Astrocyte (in vitro differentiated cells and primary cell): ENCODE measurements at regions not wholly inside any gene's neighbourhood (a gene's known extent, or its start where the extent isn't known, plus 50 kb on each side); places are given as distances from the start of the nearest gene placed in this dataset.
A peak's percentile ranks its signal among the peaks of the same experiment; 100 is the strongest.

Experiments used
- DNase-seq: peaks from one replicate; pipeline ENCODE4 v3.0.0-alpha.2; 2010; ENCODE audit warnings: low read depth
- FAIRE-seq: peaks from 2 replicates; lab custom pipeline; 2011; peaks lifted over from hg19 to GRCh38; lab: Jason Lieb, UNC
- H2AFZ ChIP-seq: 2 replicates; pipeline ENCODE4 v1.6.0; 2012; ENCODE audit warnings: low read depth, low read length, inconsistent platforms
- H3K27ac ChIP-seq: 2 replicates; pipeline ENCODE4 v1.5.1; 2011; ENCODE audit warnings: low read depth, low read length, inconsistent platforms
- H3K27me3 ChIP-seq: 2 replicates; pipeline ENCODE4 v1.6.0; 2011; ENCODE audit warnings: low read length, inconsistent platforms; ENCODE audit not compliant: insufficient read depth
- H3K36me3 ChIP-seq: 2 replicates; pipeline ENCODE4 v1.5.1; 2011; ENCODE audit warnings: low read length, inconsistent platforms; ENCODE audit not compliant: insufficient read depth
- H3K4me1 ChIP-seq: 2 replicates; pipeline ENCODE4 v1.5.1; 2011; ENCODE audit warnings: low read length, inconsistent platforms; ENCODE audit not compliant: insufficient read depth
- H3K4me2 ChIP-seq: 2 replicates; pipeline ENCODE4 v1.6.0; 2012; ENCODE audit warnings: low read length, inconsistent platforms
- H3K4me3 ChIP-seq: 2 replicates; pipeline ENCODE4 v1.5.1; 2011; ENCODE audit warnings: low read depth, mild to moderate bottlenecking, low read length, inconsistent platforms; ENCODE audit not compliant: insufficient read depth
- H3K79me2 ChIP-seq: 2 replicates; pipeline ENCODE4 v1.6.0; 2012; ENCODE audit warnings: mild to moderate bottlenecking, low read length, inconsistent platforms; ENCODE audit not compliant: insufficient read depth
- H3K9ac ChIP-seq: 2 replicates; pipeline ENCODE4 v1.6.0; 2012; ENCODE audit warnings: mild to moderate bottlenecking, low read length, inconsistent platforms
- H3K9me3 ChIP-seq: 2 replicates; pipeline ENCODE4 v1.5.1; 2012; ENCODE audit warnings: low read depth, mild to moderate bottlenecking, low read length, inconsistent platforms; ENCODE audit not compliant: insufficient read depth
- H4K20me1 ChIP-seq: 2 replicates; pipeline ENCODE4 v1.6.0; 2012; ENCODE audit warnings: low read length, inconsistent platforms; ENCODE audit not compliant: insufficient read depth
- H3K27ac Mint-ChIP-seq: one replicate; pipeline ENCODE4 v1.8.0; 2021; ENCODE audit warnings: mild to moderate bottlenecking, mixed read lengths; ENCODE audit not compliant: unreplicated experiment
- H3K27me3 Mint-ChIP-seq: one replicate; pipeline ENCODE4 v1.8.0; 2021; ENCODE audit warnings: low read depth, mixed read lengths; ENCODE audit not compliant: unreplicated experiment
- H3K36me3 Mint-ChIP-seq: one replicate; pipeline ENCODE4 v1.8.0; 2021; ENCODE audit warnings: low read depth, mixed read lengths; ENCODE audit not compliant: unreplicated experiment
- H3K4me1 Mint-ChIP-seq: one replicate; pipeline ENCODE4 v1.8.0; 2021; ENCODE audit warnings: low read depth, mixed read lengths; ENCODE audit not compliant: unreplicated experiment
- H3K4me3 Mint-ChIP-seq: one replicate; pipeline ENCODE4 v1.8.0; 2021; ENCODE audit warnings: mild to moderate bottlenecking, moderate library complexity, mixed read lengths; ENCODE audit not compliant: unreplicated experiment
- H3K9me3 Mint-ChIP-seq: one replicate; pipeline ENCODE4 v1.8.0; 2021; ENCODE audit warnings: mild to moderate bottlenecking, mixed read lengths; ENCODE audit not compliant: unreplicated experiment
- CTCF ChIP-seq: IDR thresholded peaks from 2 replicates; pipeline ENCODE4 v1.5.1; 2011; ENCODE audit warnings: low read depth, mild to moderate bottlenecking, inconsistent platforms, low read length, moderate library complexity; ENCODE audit not compliant: insufficient read depth
- EZH2 ChIP-seq: IDR thresholded peaks from 2 replicates; pipeline ENCODE4 v1.6.1; 2012; ENCODE audit warnings: mild to moderate bottlenecking, low read length, inconsistent platforms; ENCODE audit not compliant: insufficient read depth

- no peaks in the 10 kb centered on the region for H3K9me3 ChIP-seq
- no peak overlapping the region for H3K27ac ChIP-seq
- H3K4me2 ChIP-seq = no peak overlapping the region
- no peaks in the 10 kb centered on the region for H4K20me1 ChIP-seq
- peaks cover 8% of the 10 kb centered on the region for H3K4me1 Mint-ChIP-seq
- H2AFZ ChIP-seq = no peak overlapping the region
- H3K27me3 ChIP-seq = no peaks in the 10 kb centered on the region
- H3K4me1 ChIP-seq = peaks cover 4% of the 10 kb centered on the region
- no peak overlapping the region for H3K9ac ChIP-seq
- DNase-seq (no peak), FAIRE-seq (peak; percentile 84)
- H3K36me3 ChIP-seq = no peaks in the 10 kb centered on the region
- H3K27me3 Mint-ChIP-seq = no peaks in the 10 kb centered on the region
- H3K79me2 ChIP-seq = no peaks in the 10 kb centered on the region
- TF ChIP-seq CTCF (no peak), EZH2 (no peak)
- no peak overlapping the region for H3K4me3 ChIP-seq
- peaks cover 3% of the 10 kb centered on the region for H3K9me3 Mint-ChIP-seq
- no peaks in the 10 kb centered on the region for H3K36me3 Mint-ChIP-seq
- H3K27ac Mint-ChIP-seq = no peak overlapping the region
- H3K4me3 Mint-ChIP-seq = no peak overlapping the region
Measured at GRCh38 chr2:150081775-150082481, 405.5 kb downstream of the RND3 start.

GRCh38 chr2:150076281-150076680, 411.2 kb downstream of the RND3 start:
- no peak for TF ChIP-seq CTCF
- no peak for TF ChIP-seq EZH2
- no peak for FAIRE-seq
- Mint-ChIP-seq H3K4me3 (no peak overlapping the region), H3K4me1 (peaks cover 23% of the 10 kb centered on the region), H3K27ac (peak overlapping the region; percentile 88), H3K9me3 (no peaks in the 10 kb centered on the region), H3K27me3 (no peaks in the 10 kb centered on the region), H3K36me3 (no peaks in the 10 kb centered on the region)
- Histone ChIP-seq H3K9ac (peak overlapping the region; percentile 71), H3K4me1 (peaks cover 16% of the 10 kb centered on the region), H3K9me3 (no peaks in the 10 kb centered on the region), H3K27ac (peak overlapping the region; percentile 86), H2AFZ (peak overlapping the region; percentile 55), H3K4me3 (no peak overlapping the region), H3K79me2 (no peaks in the 10 kb centered on the region), H3K36me3 (no peaks in the 10 kb centered on the region), H3K4me2 (peak overlapping the region; percentile 64), H4K20me1 (no peaks in the 10 kb centered on the region), H3K27me3 (no peaks in the 10 kb centered on the region)
- peak; percentile 80 for DNase-seq

- H3K27ac ChIP-seq = peak overlapping the region; percentile 86
- H3K79me2 ChIP-seq = no peaks in the 10 kb centered on the region
- H2AFZ ChIP-seq = peak overlapping the region; percentile 55
- Mint-ChIP-seq H3K9me3 (no peaks in the 10 kb centered on the region), H3K27me3 (no peaks in the 10 kb centered on the region), H3K4me1 (peaks cover 23% of the 10 kb centered on the region), H3K27ac (peak overlapping the region; percentile 88), H3K36me3 (no peaks in the 10 kb centered on the region), H3K4me3 (no peak overlapping the region)
- H3K4me3 ChIP-seq = no peak overlapping the region
- peak overlapping the region; percentile 64 for H3K4me2 ChIP-seq
- H3K36me3 ChIP-seq = no peaks in the 10 kb centered on the region
- no peaks in the 10 kb centered on the region for H3K27me3 ChIP-seq
- no peaks in the 10 kb centered on the region for H3K9me3 ChIP-seq
- TF ChIP-seq CTCF (no peak), EZH2 (no peak)
- H3K9ac ChIP-seq = peak overlapping the region; percentile 71
- H3K4me1 ChIP-seq = peaks cover 16% of the 10 kb centered on the region
- no peaks in the 10 kb centered on the region for H4K20me1 ChIP-seq
- DNase-seq (peak; percentile 85), FAIRE-seq (peak; percentile 99)
Measured at GRCh38 chr2:150075831-150076230, 411.6 kb downstream of the RND3 start.
